CD4-positive, alpha-beta T cell (primary cell): ENCODE measurements at regions not wholly inside any gene's neighbourhood (a gene's known extent, or its start where the extent isn't known, plus 50 kb on each side); places are given as distances from the start of the nearest gene placed in this dataset.

Experiments
- ATAC-seq: fragments of 200-7000 bp; cut with Tn5 transposase; one replicate; pipeline ENCODE4 v1.10.0; 2022; ENCODE audit warnings: mild to moderate bottlenecking; ENCODE audit not compliant: poor library complexity
- CTCF ChIA-PET: fragments of 350-600 bp; sonication (Branson Sonifier 250); formaldehyde crosslinking; loops from one replicate; lab custom pipeline; 2021; ENCODE audit warnings: antibody characterized with exemption, inconsistent platforms; lab: Charles Lee
- POLR2A ChIA-PET: fragments of 350-600 bp; sonication (Branson Sonifier 250); formaldehyde crosslinking; loops from one replicate; lab custom pipeline; 2021; ENCODE audit warnings: antibody characterized with exemption, inconsistent platforms; lab: Charles Lee
- DNase-seq, 14 experiments: peaks; one replicate each; pipeline ENCODE4 v3.0.0-alpha.2; 2013 to 2020; ENCODE audit warnings: mixed read lengths in 2 of 14
- H3K27ac ChIP-seq, 2 donors: one replicate each; pipeline versions ENCODE4 v1.5.1 to v1.7.0; 2013; ENCODE audit warnings: low read length in 2 of 2, low read depth in 1 of 2, mild to moderate bottlenecking in 1 of 2
- H3K27me3 ChIP-seq, 2 experiments: 1 replicate in 1 of 2; 2 replicates in 1 of 2; pipeline versions ENCODE4 v1.6.1 to v1.7.0; 2013; ENCODE audit warnings: low read length in 2 of 2, control low read depth in 1 of 2, mild to moderate bottlenecking in 1 of 2, moderate library complexity in 1 of 2; ENCODE audit not compliant: insufficient read depth in 2 of 2, control insufficient read depth in 1 of 2
- H3K36me3 ChIP-seq: one replicate; pipeline ENCODE4 v1.6.1; 2013; ENCODE audit warnings: low read length, control low read depth; ENCODE audit not compliant: insufficient read depth
- H3K4me1 ChIP-seq: one replicate; pipeline ENCODE4 v1.6.1; 2013; ENCODE audit warnings: low read length, control low read depth; ENCODE audit not compliant: insufficient read depth
- H3K4me3 ChIP-seq: one replicate; pipeline ENCODE4 v1.5.1; 2013; ENCODE audit warnings: mild to moderate bottlenecking, low read length, moderate library complexity
- H3K9me3 ChIP-seq, 2 experiments: 1 replicate in 1 of 2; 2 replicates in 1 of 2; pipeline versions ENCODE4 v1.6.1 to v1.7.0; 2013; ENCODE audit warnings: low read length in 2 of 2, mild to moderate bottlenecking in 2 of 2, control low read depth in 1 of 2, moderate library complexity in 1 of 2; ENCODE audit not compliant: control insufficient read depth in 1 of 2, insufficient read depth in 1 of 2
- H3K27ac Mint-ChIP-seq: one replicate; pipeline ENCODE4 v1.8.0; 2020; ENCODE audit warnings: mixed read lengths
- H3K27me3 Mint-ChIP-seq: one replicate; pipeline ENCODE4 v1.8.0; 2021; ENCODE audit warnings: mixed read lengths
- H3K36me3 Mint-ChIP-seq: one replicate; pipeline ENCODE4 v1.8.0; 2021; ENCODE audit warnings: low read depth, mixed read lengths
- H3K4me1 Mint-ChIP-seq: one replicate; pipeline ENCODE4 v1.8.0; 2021; ENCODE audit warnings: low read depth, mixed read lengths
- H3K4me3 Mint-ChIP-seq: one replicate; pipeline ENCODE4 v1.8.0; 2020; ENCODE audit warnings: mild to moderate bottlenecking, mixed read lengths
- H3K9me3 Mint-ChIP-seq: one replicate; pipeline ENCODE4 v1.8.0; 2020; ENCODE audit warnings: mixed read lengths
- intact Hi-C, 2 experiments: fragments of 100-400 bp; cut with DNase I in 1 of 2; cut with micrococcal nuclease in 1 of 2; formaldehyde crosslinking; loops; one replicate each; pipeline versions ENCODE4 v1.15.1 to v1.9.0; 2023 to 2025; cut with DNase I, micrococcal nuclease
- TF ChIP-seq, protein P1 (sequence below): fragments of 200-600 bp; IDR thresholded peaks from one replicate; pipeline ENCODE4 v1.8.0; 2022; ENCODE audit warnings: antibody characterized with exemption, mild to moderate bottlenecking

- ATAC-seq (no peak), DNase-seq (no peak)
- peaks cover 5% of the 10 kb centered on the region for H3K9me3 Mint-ChIP-seq
- no peaks in the 10 kb centered on the region for H3K4me1 Mint-ChIP-seq
- Histone ChIP-seq H3K27ac (no peak overlapping the region), H3K4me1 (no peaks in the 10 kb centered on the region), H3K4me3 (no peak overlapping the region), H3K36me3 (no peaks in the 10 kb centered on the region), H3K27me3 (no peaks in the 10 kb centered on the region), H3K9me3 (peaks cover 0 to 8% of the 10 kb centered on the region in 2 experiments)
- POLR2A ChIA-PET = interaction anchor here (0.9 kb wide), 1 partner anchor 14 kb away, joined by 3 read pairs; no protein-coding TSS in a partner anchor
- CTCF ChIA-PET = no interaction called here
- intact Hi-C loops = no loop called here
- TF ChIP-seq, protein P1, sequence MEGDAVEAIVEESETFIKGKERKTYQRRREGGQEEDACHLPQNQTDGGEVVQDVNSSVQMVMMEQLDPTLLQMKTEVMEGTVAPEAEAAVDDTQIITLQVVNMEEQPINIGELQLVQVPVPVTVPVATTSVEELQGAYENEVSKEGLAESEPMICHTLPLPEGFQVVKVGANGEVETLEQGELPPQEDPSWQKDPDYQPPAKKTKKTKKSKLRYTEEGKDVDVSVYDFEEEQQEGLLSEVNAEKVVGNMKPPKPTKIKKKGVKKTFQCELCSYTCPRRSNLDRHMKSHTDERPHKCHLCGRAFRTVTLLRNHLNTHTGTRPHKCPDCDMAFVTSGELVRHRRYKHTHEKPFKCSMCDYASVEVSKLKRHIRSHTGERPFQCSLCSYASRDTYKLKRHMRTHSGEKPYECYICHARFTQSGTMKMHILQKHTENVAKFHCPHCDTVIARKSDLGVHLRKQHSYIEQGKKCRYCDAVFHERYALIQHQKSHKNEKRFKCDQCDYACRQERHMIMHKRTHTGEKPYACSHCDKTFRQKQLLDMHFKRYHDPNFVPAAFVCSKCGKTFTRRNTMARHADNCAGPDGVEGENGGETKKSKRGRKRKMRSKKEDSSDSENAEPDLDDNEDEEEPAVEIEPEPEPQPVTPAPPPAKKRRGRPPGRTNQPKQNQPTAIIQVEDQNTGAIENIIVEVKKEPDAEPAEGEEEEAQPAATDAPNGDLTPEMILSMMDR = no peak
- no peak overlapping the region for H3K27ac Mint-ChIP-seq
- no peak overlapping the region for H3K4me3 Mint-ChIP-seq
- H3K27me3 Mint-ChIP-seq = no peaks in the 10 kb centered on the region
- no peaks in the 10 kb centered on the region for H3K36me3 Mint-ChIP-seq
Observed at GRCh38 chr1:216925962-216926625, 202.9 kb upstream of the ESRRG start.

- Mint-ChIP-seq H3K4me3 (no peak overlapping the region), H3K36me3 (no peaks in the 10 kb centered on the region), H3K27ac (no peak overlapping the region), H3K4me1 (no peaks in the 10 kb centered on the region), H3K9me3 (peaks cover 7% of the 10 kb centered on the region), H3K27me3 (no peaks in the 10 kb centered on the region)
- TF ChIP-seq, protein P1 = no peak
- Histone ChIP-seq H3K27ac (no peak overlapping the region), H3K9me3 (peaks cover 0 to 8% of the 10 kb centered on the region in 2 experiments), H3K36me3 (no peaks in the 10 kb centered on the region), H3K27me3 (no peaks in the 10 kb centered on the region), H3K4me1 (no peaks in the 10 kb centered on the region), H3K4me3 (no peak overlapping the region)
- ATAC-seq (no peak), DNase-seq (no peak)
- intact Hi-C loops = no loop called here
- POLR2A ChIA-PET = no interaction called here
- CTCF ChIA-PET = no interaction called here
Observed at GRCh38 chr1:216924732-216925131, 201.5 kb upstream of the ESRRG start.

- DNase-seq = no peak
- Mint-ChIP-seq H3K9me3 (peaks cover 7% of the 10 kb centered on the region), H3K4me1 (no peaks in the 10 kb centered on the region), H3K36me3 (no peaks in the 10 kb centered on the region), H3K27ac (no peak overlapping the region), H3K27me3 (no peaks in the 10 kb centered on the region), H3K4me3 (no peak overlapping the region)
- CTCF ChIA-PET = no interaction called here
- POLR2A ChIA-PET = no interaction called here
- TF ChIP-seq, protein P1 = no peak
- Histone ChIP-seq H3K27ac (no peak overlapping the region), H3K36me3 (no peaks in the 10 kb centered on the region), H3K4me1 (no peaks in the 10 kb centered on the region), H3K9me3 (peaks cover 0 to 8% of the 10 kb centered on the region in 2 experiments), H3K4me3 (no peak overlapping the region), H3K27me3 (no peaks in the 10 kb centered on the region)
- intact Hi-C loops = no loop called here
- ATAC-seq = no peak
Observed at GRCh38 chr1:216923601-216924000, 200.4 kb upstream of the ESRRG start.
